D341Med (cell line): ENCODE measurements at regions not wholly inside any gene's neighbourhood (a gene's known extent, or its start where the extent isn't known, plus 50 kb on each side); places are given as distances from the start of the nearest gene placed in this dataset.
"Not testable (repeated sequence)": the region's sequence is repeated elsewhere in the genome, so short reads cannot be mapped to it uniquely, and the experiment has no call there.

Experiments
- DNase-seq: peaks from one replicate; pipeline ENCODE4 v3.0.0; 2012; ENCODE audit warnings: low spot score

GRCh38 chr15:67945951-67946700 lies 106.3 kb upstream of the RNU6-1 start:
- DNase-seq, result no peak

DNA sequence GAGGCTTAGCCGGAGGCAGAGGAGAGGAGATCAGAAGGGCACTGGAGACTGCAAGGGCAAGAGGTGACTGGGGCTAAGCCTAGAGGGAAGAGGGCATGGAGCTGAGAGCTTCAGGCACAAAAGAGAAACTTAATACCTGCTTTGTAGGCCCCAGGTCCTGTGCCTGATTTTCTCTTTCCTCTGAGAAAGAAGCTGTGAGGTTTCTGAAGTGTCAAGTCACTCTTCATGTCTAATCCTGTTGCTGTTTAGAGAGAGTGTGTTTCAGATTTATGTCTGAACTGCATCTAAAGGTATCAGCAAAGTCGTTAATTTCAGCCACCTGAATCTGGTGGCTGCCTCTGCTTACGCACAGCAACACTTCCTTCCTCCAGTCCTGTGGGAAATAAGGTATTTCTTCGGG lies 106.9 kb upstream of the RNU6-1 start:
- DNase-seq, result no peak

- no peak for DNase-seq
Measured at GRCh38 chr15:67947254-67948039, 106.7 kb upstream of the PIAS1 start.

DNA sequence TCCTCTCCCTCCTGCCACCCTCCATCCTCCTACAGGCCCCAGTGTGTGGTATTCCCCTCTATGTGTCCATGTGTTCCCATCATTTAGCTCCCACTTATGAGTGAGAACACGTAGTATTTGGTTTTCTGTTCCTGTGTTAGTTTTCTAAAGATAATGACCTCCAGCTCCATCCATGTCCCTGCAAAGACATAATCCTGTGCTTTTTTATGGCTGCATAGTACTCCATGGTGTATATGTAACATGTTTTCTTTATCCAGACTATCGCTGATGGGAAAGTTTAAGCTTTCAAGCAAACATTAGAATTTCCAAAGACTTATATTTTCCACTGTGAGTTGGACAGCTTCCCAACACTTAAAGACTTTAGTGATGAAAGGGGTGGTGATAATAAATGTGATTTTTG lies 105.9 kb upstream of the PIAS1 start:
- no peak for DNase-seq

GRCh38 chr15:67951187-67951586 lies 102.9 kb upstream of the PIAS1 start:
- not testable (repeated sequence) for DNase-seq

DNA sequence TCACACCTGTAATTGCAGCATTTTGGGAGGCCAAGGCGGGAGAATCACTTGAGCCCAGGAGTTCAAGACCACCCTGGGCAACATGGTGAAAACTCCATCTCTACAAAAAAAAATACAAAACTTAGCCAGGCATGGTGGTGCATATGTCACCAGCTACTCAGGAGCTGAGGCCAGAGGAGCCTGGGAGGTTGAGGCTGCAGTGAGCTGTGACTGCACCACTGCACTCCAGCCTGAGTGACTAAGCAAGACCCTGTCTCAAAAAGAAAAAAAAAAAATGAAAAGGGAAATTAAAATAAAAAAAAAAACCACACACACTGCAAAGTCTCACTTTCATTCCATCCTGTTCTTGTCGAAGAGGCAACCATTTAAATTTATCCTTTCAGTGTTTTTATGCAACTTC lies 100.8 kb upstream of the PIAS1 start:
- DNase-seq, result no peak

- DNase-seq, result no peak
Measured at GRCh38 chr15:67955252-67955651, 98.9 kb upstream of the PIAS1 start.

DNA sequence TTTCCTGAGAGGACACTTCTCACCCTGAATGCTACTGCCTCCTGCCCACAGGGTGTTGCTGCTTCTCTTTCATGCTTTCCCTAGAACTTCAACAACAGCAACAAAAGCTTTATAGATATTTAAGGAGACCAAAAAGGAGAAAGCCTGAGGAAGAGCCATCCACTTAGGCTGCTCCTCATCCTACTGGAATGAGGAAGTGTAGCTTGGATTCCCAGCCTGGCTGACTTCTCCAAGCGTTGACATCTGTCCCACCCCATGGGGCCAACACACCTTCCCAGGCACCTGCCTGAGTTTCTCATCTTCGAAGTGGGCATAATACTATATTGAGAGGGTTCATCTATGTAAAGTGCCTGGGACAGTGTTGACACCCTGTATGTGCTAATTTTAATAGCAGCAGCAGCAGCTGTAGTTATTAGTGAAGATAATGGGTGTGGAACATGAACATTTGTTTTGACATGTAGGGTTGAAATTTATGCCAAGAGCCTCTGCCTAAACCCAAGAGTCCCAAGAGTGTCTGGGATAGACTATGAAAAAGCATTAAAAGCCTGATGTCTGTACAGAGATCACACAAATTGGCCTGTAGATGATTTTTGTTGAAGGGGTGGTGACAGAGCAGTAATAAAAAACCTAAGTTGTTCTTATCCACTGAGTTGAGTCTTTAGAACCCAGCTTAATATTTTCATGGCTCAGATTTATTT lies 96.5 kb upstream of the PIAS1 start:
- DNase-seq, result no peak

DNA sequence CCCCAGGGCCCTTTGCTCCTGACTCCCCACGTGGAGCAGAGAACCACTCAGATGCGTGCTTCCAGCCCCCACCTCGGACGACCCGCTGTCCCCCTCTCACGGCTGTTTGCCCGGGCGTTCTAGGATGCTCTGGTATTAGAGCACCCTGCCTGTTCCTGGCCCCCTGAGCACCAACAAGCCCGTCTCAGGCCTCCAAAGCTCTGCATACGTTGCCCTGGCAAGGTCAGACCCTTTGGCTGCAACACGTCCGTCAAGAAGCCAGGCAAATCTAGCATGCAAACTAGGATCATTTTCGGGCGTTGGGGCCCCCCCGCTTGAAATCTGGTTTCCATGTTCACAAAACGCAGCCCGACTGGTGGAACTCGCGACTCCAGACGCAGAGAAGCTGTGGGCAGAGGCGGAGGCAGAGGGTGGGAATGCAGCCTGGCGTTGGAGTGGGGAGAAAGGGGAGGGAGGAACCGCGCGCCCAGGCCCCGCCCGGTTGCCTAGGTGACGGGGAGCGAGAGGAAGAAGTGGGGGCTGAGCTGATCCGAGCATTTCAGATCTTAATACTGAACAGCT lies 86.2 kb upstream of the PIAS1 start:
- peak; percentile 90 for DNase-seq

DNA sequence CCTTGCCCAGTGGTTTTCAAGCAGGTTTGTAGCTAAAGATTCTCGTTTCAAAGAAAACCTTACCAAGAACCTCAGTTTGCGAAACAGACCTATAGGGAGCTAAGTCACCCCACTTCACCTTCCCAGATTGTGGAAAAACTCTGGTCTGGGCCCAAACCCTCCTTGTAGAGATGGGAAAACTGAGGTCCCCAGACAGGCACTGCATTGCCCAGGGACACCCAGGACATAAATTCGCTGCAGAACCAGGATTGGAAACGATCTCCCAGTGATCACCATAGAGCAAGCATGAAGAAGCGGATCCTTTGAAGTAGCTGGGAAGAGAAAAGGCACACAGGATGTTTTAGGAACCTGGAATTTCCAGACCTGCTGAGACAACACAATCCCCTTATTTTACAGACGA lies 85.6 kb upstream of the PIAS1 start:
- DNase-seq, result peak; percentile 37

GRCh38 chr15:67968966-67969365 lies 85.1 kb upstream of the PIAS1 start:
- DNase-seq, result peak; percentile 75

- no peak for DNase-seq
Measured at GRCh38 chr15:67969892-67970291, 84.2 kb upstream of the PIAS1 start.

DNA sequence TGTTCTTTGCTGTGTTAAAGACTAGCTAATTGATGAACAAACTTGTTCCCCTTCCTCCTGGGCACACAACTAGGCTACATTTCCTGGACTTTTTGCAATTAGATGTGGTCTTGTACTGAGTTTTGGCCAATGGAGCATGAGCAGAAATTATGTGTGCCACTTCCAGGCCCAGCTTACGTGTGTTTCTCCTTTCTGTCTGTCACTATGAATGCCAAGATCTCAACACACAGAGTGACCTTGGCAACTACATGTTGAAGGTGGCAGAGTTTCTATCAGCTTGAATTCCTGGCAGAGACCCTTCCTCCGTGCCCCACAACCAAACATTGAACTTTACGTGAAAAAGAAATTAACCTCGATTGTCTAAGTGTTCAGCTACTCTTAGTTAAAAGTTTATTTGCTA lies 81.7 kb upstream of the PIAS1 start:
- no peak for DNase-seq

GRCh38 chr15:67973846-67974245 lies 80.3 kb upstream of the PIAS1 start:
- no peak for DNase-seq

GRCh38 chr15:67976506-67977073 lies 77.5 kb upstream of the PIAS1 start:
- no peak for DNase-seq

- no peak for DNase-seq
Measured at GRCh38 chr15:67977414-67978089, 76.6 kb upstream of the PIAS1 start.

- DNase-seq, result no peak
Measured at GRCh38 chr15:67979281-67979680, 74.8 kb upstream of the PIAS1 start.

DNA sequence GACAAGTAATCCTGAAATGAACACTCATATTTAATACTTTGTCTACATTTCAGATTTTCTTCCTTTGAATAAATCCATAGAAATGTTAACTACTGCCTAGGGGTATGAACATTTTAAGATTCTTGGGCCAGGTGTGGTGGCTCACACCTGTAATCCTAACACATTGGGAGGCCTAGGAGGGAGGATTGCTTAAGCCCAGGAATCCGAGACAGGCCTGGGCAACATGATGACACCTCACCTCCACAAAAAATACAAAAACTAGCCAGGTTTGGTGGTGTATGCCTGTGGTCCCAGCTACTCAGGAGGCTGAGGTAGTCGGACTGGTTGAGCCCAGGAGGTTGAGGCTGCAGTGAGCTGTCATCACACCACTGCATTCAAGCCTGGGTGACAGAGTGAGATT lies 73.9 kb upstream of the PIAS1 start:
- DNase-seq, result no peak

DNA sequence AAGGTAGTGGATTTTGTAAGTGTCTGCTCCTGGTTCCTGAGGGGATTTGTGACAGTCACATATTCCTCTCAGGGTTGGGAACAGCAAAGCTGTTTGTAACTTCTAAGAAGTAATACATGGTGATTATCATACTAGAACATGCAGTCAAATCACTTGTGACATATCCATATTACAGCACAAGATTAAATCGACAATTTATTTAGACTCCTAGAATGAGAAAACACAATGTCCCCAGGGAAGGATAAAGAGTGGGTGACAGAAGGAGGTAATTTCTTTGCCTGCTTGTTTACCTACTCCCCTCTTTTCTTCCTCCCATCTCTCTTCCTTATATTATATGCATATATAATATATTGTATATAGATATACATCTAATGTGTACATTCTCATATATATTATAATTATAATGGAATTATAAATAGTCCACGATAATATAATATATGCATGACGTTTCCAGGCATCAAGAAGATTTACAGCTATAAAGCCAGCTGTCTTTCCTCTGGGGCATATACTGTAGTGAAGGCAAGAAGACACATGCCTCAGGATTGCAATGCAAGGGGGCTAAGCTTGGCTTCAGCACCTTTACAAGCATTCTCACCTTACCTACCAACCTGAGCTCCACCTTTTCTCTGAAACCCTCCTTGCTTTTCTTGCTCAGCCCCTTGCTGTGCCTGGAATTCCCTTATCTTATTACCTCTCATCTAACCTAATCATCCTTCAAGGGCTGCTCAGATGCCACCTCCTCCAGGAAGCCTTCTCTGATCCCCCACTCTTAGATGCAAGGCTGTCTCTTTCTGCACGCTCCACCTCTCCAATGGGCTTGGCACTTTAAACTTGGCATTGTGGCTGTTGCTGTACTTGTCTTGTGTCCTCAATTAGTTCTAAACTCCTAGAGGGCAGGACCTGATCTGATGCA lies 73.1 kb upstream of the PIAS1 start:
- peak; percentile 59 for DNase-seq

DNA sequence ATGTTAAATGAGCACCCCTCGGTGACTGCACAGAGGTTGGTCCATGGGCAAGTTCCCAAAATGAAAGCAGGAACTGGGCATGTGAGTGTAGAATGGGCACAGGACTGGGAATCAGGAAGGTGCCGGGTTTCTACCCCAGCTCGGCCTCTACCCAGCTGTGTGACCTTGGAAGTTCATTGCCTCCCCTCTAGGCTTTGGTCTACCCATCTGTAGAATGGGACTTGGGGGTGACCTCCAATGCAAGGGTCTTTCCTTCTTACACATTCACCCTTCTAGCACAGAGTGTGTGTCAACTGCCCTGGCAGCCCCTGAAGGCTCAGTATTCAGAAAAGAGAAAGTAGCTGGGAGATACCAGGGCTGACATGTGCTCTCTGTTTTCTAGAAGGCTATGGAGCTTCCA lies 72.3 kb upstream of the PIAS1 start:
- DNase-seq, result no peak

DNA sequence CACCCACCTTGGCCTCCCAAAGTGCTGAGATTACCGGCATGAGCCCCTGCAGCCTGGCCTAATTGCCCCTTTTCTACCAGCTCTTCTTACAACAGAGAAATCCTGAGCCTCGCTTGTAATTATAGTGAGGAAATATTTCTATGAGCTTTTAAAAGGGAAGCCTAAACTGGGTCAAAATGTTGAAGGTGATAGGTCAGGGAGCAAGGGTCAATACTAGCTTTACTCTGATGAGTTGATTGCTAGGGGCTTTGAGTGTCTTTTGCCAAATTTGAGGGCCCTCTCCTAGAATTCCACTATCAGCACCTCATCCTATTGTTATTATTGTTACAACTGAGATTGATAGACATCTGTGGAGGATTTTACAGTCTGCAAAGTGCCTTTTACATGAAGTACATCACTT lies 62.4 kb upstream of the PIAS1 start:
- DNase-seq, result no peak
